ENCODE measurements at regions not wholly inside any gene's neighbourhood (a gene's known extent, or its start where the extent isn't known, plus 50 kb on each side); places are given as distances from the start of the nearest gene placed in this dataset.

- H3K4me1 Mint-ChIP-seq (ENCODE audit: unreplicated experiment): no peaks in the 10 kb centered on the region
- H3K4me3 Mint-ChIP-seq (ENCODE audit: unreplicated experiment): no peak overlapping the region
- TF ChIP-seq CTCF (IDR thresholded peaks at IDR 0.05): no peak
Observed at GRCh38 chr3:74303711-74304110, 310.7 kb downstream of the CNTN3 start.

GRCh38 chr3:74302969-74303368 lies 311.5 kb downstream of the CNTN3 start:
- TF ChIP-seq CTCF (IDR thresholded peaks at IDR 0.05): no peak
- no peak overlapping the region for H3K27ac Mint-ChIP-seq (ENCODE audit: unreplicated experiment)
- no peaks in the 10 kb centered on the region for H3K9me3 Mint-ChIP-seq (ENCODE audit: unreplicated experiment)
- H3K4me3 Mint-ChIP-seq (ENCODE audit: unreplicated experiment): no peak overlapping the region
- H3K27me3 Mint-ChIP-seq (ENCODE audit: unreplicated experiment): no peaks in the 10 kb centered on the region
- H3K36me3 Mint-ChIP-seq (ENCODE audit: unreplicated experiment): no peaks in the 10 kb centered on the region
- no peaks in the 10 kb centered on the region for H3K4me1 Mint-ChIP-seq (ENCODE audit: unreplicated experiment)
- no peak for DNase-seq (ENCODE audit: extremely low spot score, unreplicated experiment)

More at GRCh38 chr3:74303711-74304110, 310.7 kb downstream of the CNTN3 start:
- no peak for DNase-seq (ENCODE audit: extremely low spot score, unreplicated experiment)
- Mint-ChIP-seq H3K27ac (ENCODE audit: unreplicated experiment) (no peak overlapping the region), H3K9me3 (ENCODE audit: unreplicated experiment) (no peaks in the 10 kb centered on the region), H3K36me3 (ENCODE audit: unreplicated experiment) (no peaks in the 10 kb centered on the region), H3K27me3 (ENCODE audit: unreplicated experiment) (no peaks in the 10 kb centered on the region)

- no peak overlapping the region for H3K27ac Mint-ChIP-seq (ENCODE audit: unreplicated experiment)
- H3K4me3 Mint-ChIP-seq (ENCODE audit: unreplicated experiment): no peak overlapping the region
- no peaks in the 10 kb centered on the region for H3K9me3 Mint-ChIP-seq (ENCODE audit: unreplicated experiment)
- no peaks in the 10 kb centered on the region for H3K4me1 Mint-ChIP-seq (ENCODE audit: unreplicated experiment)
- TF ChIP-seq CTCF (IDR thresholded peaks at IDR 0.05): no peak
- no peak for DNase-seq (ENCODE audit: extremely low spot score, unreplicated experiment)
- H3K36me3 Mint-ChIP-seq (ENCODE audit: unreplicated experiment): no peaks in the 10 kb centered on the region
- no peaks in the 10 kb centered on the region for H3K27me3 Mint-ChIP-seq (ENCODE audit: unreplicated experiment)
Observed at GRCh38 chr3:74302281-74302680, 312.2 kb downstream of the CNTN3 start.

- Mint-ChIP-seq H3K27me3 (ENCODE audit: unreplicated experiment) (no peaks in the 10 kb centered on the region), H3K9me3 (ENCODE audit: unreplicated experiment) (no peaks in the 10 kb centered on the region), H3K4me3 (ENCODE audit: unreplicated experiment) (no peak overlapping the region), H3K36me3 (ENCODE audit: unreplicated experiment) (no peaks in the 10 kb centered on the region), H3K27ac (ENCODE audit: unreplicated experiment) (no peak overlapping the region), H3K4me1 (ENCODE audit: unreplicated experiment) (no peaks in the 10 kb centered on the region)
- no peak for DNase-seq (ENCODE audit: extremely low spot score, unreplicated experiment)
- TF ChIP-seq CTCF (IDR thresholded peaks at IDR 0.05): no peak
Observed at GRCh38 chr3:74301056-74301455, 313.4 kb downstream of the CNTN3 start.

- Mint-ChIP-seq H3K4me3 (ENCODE audit: unreplicated experiment) (no peak overlapping the region), H3K36me3 (ENCODE audit: unreplicated experiment) (no peaks in the 10 kb centered on the region), H3K27ac (ENCODE audit: unreplicated experiment) (no peak overlapping the region), H3K9me3 (ENCODE audit: unreplicated experiment) (no peaks in the 10 kb centered on the region), H3K27me3 (ENCODE audit: unreplicated experiment) (no peaks in the 10 kb centered on the region), H3K4me1 (ENCODE audit: unreplicated experiment) (no peaks in the 10 kb centered on the region)
- DNase-seq (ENCODE audit: extremely low spot score, unreplicated experiment): no peak
- TF ChIP-seq CTCF (IDR thresholded peaks at IDR 0.05): no peak
Observed at GRCh38 chr3:74295479-74295878, 319.0 kb downstream of the CNTN3 start.

Data from osteocyte (in vitro differentiated cells).